Activated CD4-positive, alpha-beta T cell treated with anti-CD3 and anti-CD28 coated beads, Interleukin-2, amount 10 ng/mL, durations not matched to agents 24 days and 14 days (primary cell): ENCODE measurements at regions not wholly inside any gene's neighbourhood (a gene's known extent, or its start where the extent isn't known, plus 50 kb on each side); places are given as distances from the start of the nearest gene placed in this dataset.

Experiments used
- DNase-seq: peaks from one replicate; pipeline ENCODE4 v3.0.0; 2022
- H3K27ac Mint-ChIP-seq: one replicate; pipeline ENCODE4 v1.8.0; 2022; ENCODE audit warnings: mild to moderate bottlenecking, mixed read lengths
- H3K27me3 Mint-ChIP-seq: one replicate; pipeline ENCODE4 v1.8.0; 2022; ENCODE audit warnings: mixed read lengths
- H3K36me3 Mint-ChIP-seq: one replicate; pipeline ENCODE4 v1.8.0; 2022; ENCODE audit warnings: low read depth, mild to moderate bottlenecking, mixed read lengths
- H3K4me1 Mint-ChIP-seq: one replicate; pipeline ENCODE4 v1.8.0; 2021; ENCODE audit warnings: mixed read lengths
- H3K4me3 Mint-ChIP-seq: one replicate; pipeline ENCODE4 v1.8.0; 2022; ENCODE audit warnings: mild to moderate bottlenecking, moderate library complexity, mixed read lengths
- H3K9me3 Mint-ChIP-seq: one replicate; pipeline ENCODE4 v1.8.0; 2021; ENCODE audit warnings: mixed read lengths
- intact Hi-C: fragments of 100-400 bp; cut with micrococcal nuclease; formaldehyde crosslinking; loops from one replicate; pipeline ENCODE4 v1.15.1; 2023

- Mint-ChIP-seq H3K9me3 (no peaks in the 10 kb centered on the region), H3K27ac (no peak overlapping the region), H3K4me3 (no peak overlapping the region), H3K4me1 (no peaks in the 10 kb centered on the region), H3K27me3 (no peaks in the 10 kb centered on the region), H3K36me3 (no peaks in the 10 kb centered on the region)
- intact Hi-C loops, result no loop called here
- DNase-seq, result no peak
Measured at GRCh38 chr3:165899066-165899465, 61.8 kb upstream of the BCHE start.

GRCh38 chr3:165897137-165897536 is 59.9 kb upstream of the BCHE start:
- Mint-ChIP-seq H3K27ac (no peak overlapping the region), H3K27me3 (no peaks in the 10 kb centered on the region), H3K36me3 (no peaks in the 10 kb centered on the region), H3K4me3 (no peak overlapping the region), H3K4me1 (no peaks in the 10 kb centered on the region), H3K9me3 (no peaks in the 10 kb centered on the region)
- intact Hi-C loops, result no loop called here
- DNase-seq, result no peak

- Mint-ChIP-seq H3K27ac (no peak overlapping the region), H3K9me3 (no peaks in the 10 kb centered on the region), H3K4me3 (no peak overlapping the region), H3K27me3 (no peaks in the 10 kb centered on the region), H3K36me3 (no peaks in the 10 kb centered on the region), H3K4me1 (no peaks in the 10 kb centered on the region)
- DNase-seq, result no peak
- intact Hi-C loops, result no loop called here
Measured at GRCh38 chr3:165895919-165896318, 58.7 kb upstream of the BCHE start.

GRCh38 chr3:165892565-165892964 is 55.3 kb upstream of the BCHE start:
- Mint-ChIP-seq H3K4me3 (no peak overlapping the region), H3K27me3 (no peaks in the 10 kb centered on the region), H3K9me3 (no peaks in the 10 kb centered on the region), H3K4me1 (no peaks in the 10 kb centered on the region), H3K36me3 (no peaks in the 10 kb centered on the region), H3K27ac (no peak overlapping the region)
- intact Hi-C loops, result no loop called here
- no peak for DNase-seq
